GM21786 (cell line): ENCODE measurements at regions not wholly inside any gene's neighbourhood (a gene's known extent, or its start where the extent isn't known, plus 50 kb on each side); places are given as distances from the start of the nearest gene placed in this dataset.

Experiments
- ATAC-seq: cut with Tn5 transposase; IDR thresholded peaks from one replicate; pipeline ENCODE4 v1.9.1; 2021; ENCODE audit not compliant: unreplicated experiment

GRCh38 chr9:87115785-87116184 lies 168.5 kb upstream of the GAS1 start:
- ATAC-seq = no peak

- no peak for ATAC-seq
Measured at GRCh38 chr9:87116492-87116891, 169.2 kb upstream of the GAS1 start.

- ATAC-seq = no peak
Measured at GRCh38 chr9:87118594-87118993, 171.3 kb upstream of the GAS1 start.

GRCh38 chr9:87119328-87119881 lies 172.1 kb upstream of the GAS1 start:
- ATAC-seq = no peak

- no peak for ATAC-seq
Measured at GRCh38 chr9:87120610-87121009, 173.3 kb upstream of the GAS1 start.

- no peak for ATAC-seq
Measured at GRCh38 chr9:87122947-87123685, 175.8 kb upstream of the GAS1 start.

GRCh38 chr9:87123830-87124229 lies 176.5 kb upstream of the GAS1 start:
- no peak for ATAC-seq

GRCh38 chr9:87125819-87126218 lies 178.5 kb upstream of the GAS1 start:
- no peak for ATAC-seq

GRCh38 chr9:87127543-87127942 lies 180.2 kb upstream of the GAS1 start:
- no peak for ATAC-seq

GRCh38 chr9:87127978-87128614 lies 180.8 kb upstream of the GAS1 start:
- no peak for ATAC-seq

- no peak for ATAC-seq
Measured at GRCh38 chr9:87128844-87129493, 181.7 kb upstream of the GAS1 start.

GRCh38 chr9:87135074-87135473 lies 187.8 kb upstream of the GAS1 start:
- no peak for ATAC-seq

- no peak for ATAC-seq
Measured at GRCh38 chr9:87137718-87138117, 190.4 kb upstream of the GAS1 start.

- no peak for ATAC-seq
Measured at GRCh38 chr9:87138128-87139040, 191.1 kb upstream of the GAS1 start.

GRCh38 chr9:87139099-87139730 lies 191.9 kb upstream of the GAS1 start:
- ATAC-seq = no peak

- ATAC-seq = no peak
Measured at GRCh38 chr9:87140142-87140541, 192.8 kb upstream of the GAS1 start.

GRCh38 chr9:87140605-87141109 lies 193.4 kb upstream of the GAS1 start:
- ATAC-seq = no peak

- no peak for ATAC-seq
Measured at GRCh38 chr9:87141124-87141523, 193.8 kb upstream of the GAS1 start.

GRCh38 chr9:87146933-87147332 lies 199.6 kb upstream of the GAS1 start:
- ATAC-seq = no peak

- no peak for ATAC-seq
Measured at GRCh38 chr9:87147839-87148238, 200.5 kb upstream of the GAS1 start.
